ENCODE measurements at regions not wholly inside any gene's neighbourhood (a gene's known extent, or its start where the extent isn't known, plus 50 kb on each side); places are given as distances from the start of the nearest gene placed in this dataset.

GRCh38 chr2:18475884-18476283 is 84.6 kb downstream of the RDH14 start:
- TF ChIP-seq TSHZ2 (CRISPR knock-in tag; IDR thresholded peaks at IDR 0.05) (no peak), ESRRG (CRISPR knock-in tag; IDR thresholded peaks at IDR 0.05) (no peak), ZNF70 (CRISPR knock-in tag; IDR thresholded peaks at IDR 0.05) (no peak), CREB5 (CRISPR knock-in tag; IDR thresholded peaks at IDR 0.05; ENCODE audit: low read depth) (no peak), ZC3H10 (CRISPR knock-in tag; IDR thresholded peaks at IDR 0.05) (no peak), ISL1 (CRISPR knock-in tag; IDR thresholded peaks at IDR 0.05) (no peak), BACH2 (CRISPR knock-in tag; IDR thresholded peaks at IDR 0.05; ENCODE audit: borderline replicate concordance) (no peak), POU6F1 (CRISPR knock-in tag; IDR thresholded peaks at IDR 0.05; ENCODE audit: borderline replicate concordance, low read depth) (no peak), GLIS3 (CRISPR knock-in tag; IDR thresholded peaks at IDR 0.05) (no peak), PATZ1 (CRISPR knock-in tag; IDR thresholded peaks at IDR 0.05; ENCODE audit: borderline replicate concordance) (no peak), ZFP30 (CRISPR knock-in tag; IDR thresholded peaks at IDR 0.05) (no peak), ZNF565 (CRISPR knock-in tag; conservative IDR thresholded peaks at IDR 0.05; ENCODE audit: low read depth) (no peak), ZNF8 (CRISPR knock-in tag; IDR thresholded peaks at IDR 0.05) (no peak)
